Prostate gland (tissue), 2 donors: ENCODE measurements at regions not wholly inside any gene's neighbourhood (a gene's known extent, or its start where the extent isn't known, plus 50 kb on each side); places are given as distances from the start of the nearest gene placed in this dataset.

Experiments used
- DNase-seq: peaks from one replicate; pipeline ENCODE4 v3.0.0-alpha.2; 2019; ENCODE audit warnings: low spot score
- H3K27ac ChIP-seq, 2 donors: fragments of 200-600 bp; sonication (generic); 2 replicates each; pipeline ENCODE4 v1.5.1; 2017 to 2019
- H3K27me3 ChIP-seq: fragments of 200-600 bp; sonication (generic); replicated peaks from 2 replicates; pipeline ENCODE4 v1.5.1; 2019; ENCODE audit not compliant: insufficient read depth
- H3K36me3 ChIP-seq, 2 donors: fragments of 200-600 bp; sonication (generic); 1 replicate in 1 of 2; 2 replicates in 1 of 2; pipeline versions ENCODE4 v1.5.1 to v1.8.1; 2017 to 2019
- H3K4me1 ChIP-seq: fragments of 200-600 bp; sonication (generic); replicated peaks from 2 replicates; pipeline ENCODE4 v1.5.1; 2019
- H3K4me3 ChIP-seq, 2 donors: fragments of 200-600 bp; sonication (generic); 2 replicates each; pipeline ENCODE4 v1.5.1; 2017 to 2019
- H3K9me3 ChIP-seq: fragments of 200-600 bp; sonication (generic); 2 replicates; pipeline ENCODE4 v1.5.1; 2017
- CTCF ChIP-seq, 4 experiments: fragments of 200-600 bp in 2 of 4; fragments of 450-650 bp in 2 of 4; sonication (generic) in 2 of 4; IDR thresholded peaks; 1 replicate in 3 of 4; 2 replicates in 1 of 4; pipeline ENCODE4 v1.5.1; 2016 to 2019; ENCODE audit warnings: antibody characterized with exemption in 4 of 4, mild to moderate bottlenecking in 2 of 4, moderate library complexity in 2 of 4
- POLR2A ChIP-seq: fragments of 450-650 bp; IDR thresholded peaks from one replicate; pipeline ENCODE4 v1.6.1; 2016; ENCODE audit warnings: antibody characterized with exemption, mild to moderate bottlenecking
- POLR2AphosphoS5 ChIP-seq: sonication (generic); formaldehyde crosslinking; IDR thresholded peaks from one replicate; pipeline ENCODE4 v1.6.1; 2017; ENCODE audit warnings: antibody characterized with exemption
- WGBS: methylation state at CpG from one replicate; pipeline ENCODE4 v1.1.5; 2018; 5-methylcytosine and 5-hydroxymethylcytosine counted together
- intact Hi-C: fragments of 100-400 bp; cut with DNase I; formaldehyde crosslinking; loops from one replicate; pipeline ENCODE4 v1.14.2; 2022

- intact Hi-C loops: loop anchor here (2.0 to 5.0 kb wide), 3 partner anchors 91 to 237 kb away; partner anchors contain the start of gene JADE1
- no peak for DNase-seq
- peak; percentile 74 for TF ChIP-seq POLR2AphosphoS5
- no peak for TF ChIP-seq POLR2A
- no peak for TF ChIP-seq CTCF (IDR thresholded peaks at IDR 0.05)
Observed at GRCh38 chr4:128571747-128572146, 237.8 kb upstream of the JADE1 start.

GRCh38 chr4:128570387-128570975 is 239.0 kb upstream of the JADE1 start:
- H3K36me3 ChIP-seq: no peaks in the 10 kb centered on the region
- H3K4me3 ChIP-seq: no peak overlapping the region
- no peak for DNase-seq
- H3K4me1 ChIP-seq: no peaks in the 10 kb centered on the region
- intact Hi-C loops: loop anchor here (5.0 kb wide), 2 partner anchors 92 to 183 kb away; no protein-coding TSS in a partner anchor
- no peak overlapping the region for H3K27ac ChIP-seq
- H3K27me3 ChIP-seq: no peaks in the 10 kb centered on the region
- H3K9me3 ChIP-seq: no peaks in the 10 kb centered on the region
- TF ChIP-seq POLR2AphosphoS5 (no peak), CTCF (IDR thresholded peaks at IDR 0.05) (no peak), POLR2A (no peak)
- 91% methylated on average over 6 of the region's 6 CpGs for WGBS

More at GRCh38 chr4:128571747-128572146, 237.8 kb upstream of the JADE1 start:
- no peaks in the 10 kb centered on the region for H3K27me3 ChIP-seq
- no peaks in the 10 kb centered on the region for H3K4me1 ChIP-seq
- H3K36me3 ChIP-seq: no peaks in the 10 kb centered on the region
- H3K9me3 ChIP-seq: no peaks in the 10 kb centered on the region
- no peak overlapping the region for H3K4me3 ChIP-seq
- peak overlapping the region in 1 of 2 donors; percentile 22 for H3K27ac ChIP-seq

DNA sequence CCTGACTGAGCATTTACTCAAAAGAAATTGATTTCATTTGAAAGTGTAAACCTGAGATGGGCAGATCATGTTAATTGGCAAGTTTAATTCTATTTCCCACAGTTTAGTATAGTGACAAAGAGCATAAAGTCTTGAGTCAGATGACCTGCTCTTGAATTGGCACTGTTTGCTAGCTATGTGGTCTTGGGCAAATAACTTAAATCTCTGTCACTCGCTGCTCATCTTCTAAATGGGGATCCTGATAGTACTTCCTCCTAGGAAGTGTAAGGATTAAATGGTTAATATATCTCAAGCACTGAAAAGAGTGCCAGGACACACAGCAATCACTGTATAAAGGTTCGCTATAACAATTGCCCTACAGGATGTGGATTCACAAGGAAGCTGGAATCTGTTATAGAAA is 242.8 kb upstream of the JADE1 start:
- Histone ChIP-seq H3K36me3 (no peaks in the 10 kb centered on the region), H3K4me3 (no peak overlapping the region), H3K4me1 (no peaks in the 10 kb centered on the region), H3K9me3 (no peaks in the 10 kb centered on the region), H3K27ac (no peak overlapping the region), H3K27me3 (no peaks in the 10 kb centered on the region)
- intact Hi-C loops: no loop called here
- TF ChIP-seq CTCF (IDR thresholded peaks at IDR 0.05): no peak
- TF ChIP-seq POLR2A: no peak
- no peak for TF ChIP-seq POLR2AphosphoS5
- 79% methylated on average over 2 of the region's 2 CpGs for WGBS
- no peak for DNase-seq

- TF ChIP-seq POLR2AphosphoS5 (no peak), CTCF (IDR thresholded peaks at IDR 0.05) (peak; percentile 16 to 54 (median 44))
- H3K36me3 ChIP-seq: no peaks in the 10 kb centered on the region
- WGBS: 66% methylated on average over 4 of the region's 4 CpGs
- H3K4me3 ChIP-seq: no peak overlapping the region
- no peak for DNase-seq
- H3K9me3 ChIP-seq: no peaks in the 10 kb centered on the region
- H3K27me3 ChIP-seq: no peaks in the 10 kb centered on the region
- intact Hi-C loops: loop anchor here (2.0 kb wide), 1 partner anchor 297 kb away; no protein-coding TSS in a partner anchor
- H3K27ac ChIP-seq: no peak overlapping the region
- H3K4me1 ChIP-seq: no peaks in the 10 kb centered on the region
Observed at GRCh38 chr4:128565565-128566186, 243.8 kb upstream of the JADE1 start.

DNA sequence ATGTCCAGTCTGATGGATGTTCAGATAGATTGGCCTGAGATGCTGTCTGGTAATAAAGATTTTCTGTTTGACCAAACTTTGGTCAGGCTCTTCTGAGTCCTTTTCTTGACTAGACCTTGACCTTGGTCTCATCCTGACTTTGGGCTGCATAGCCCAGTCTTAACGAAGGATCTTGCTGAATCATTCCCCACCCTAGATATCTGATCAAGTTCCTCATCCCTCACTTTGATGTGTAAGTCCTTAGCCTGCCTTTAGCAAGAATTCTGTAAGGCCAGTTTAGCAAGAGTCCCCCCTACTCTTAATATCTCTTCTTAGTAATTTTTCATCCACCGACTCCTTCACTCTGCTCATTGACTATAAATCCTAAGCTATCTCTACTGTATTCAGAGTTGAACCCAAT is 244.4 kb upstream of the JADE1 start:
- WGBS: 82% methylated on average over 2 of the region's 2 CpGs
- H3K9me3 ChIP-seq: no peaks in the 10 kb centered on the region
- intact Hi-C loops: loop anchor here (2.0 kb wide), 1 partner anchor 298 kb away; no protein-coding TSS in a partner anchor

More for the DNA sequence above, 244.4 kb upstream of the JADE1 start:
- Histone ChIP-seq H3K4me1 (no peaks in the 10 kb centered on the region), H3K27me3 (no peaks in the 10 kb centered on the region), H3K27ac (no peak overlapping the region), H3K36me3 (no peaks in the 10 kb centered on the region), H3K4me3 (no peak overlapping the region)
- TF ChIP-seq POLR2AphosphoS5 (no peak), CTCF (IDR thresholded peaks at IDR 0.05) (no peak), POLR2A (no peak)
- DNase-seq: no peak
